HFFc6 (cell line): ENCODE measurements at regions not wholly inside any gene's neighbourhood (a gene's known extent, or its start where the extent isn't known, plus 50 kb on each side); places are given as distances from the start of the nearest gene placed in this dataset.

Source experiments
- DNase-seq: peaks from one replicate; pipeline ENCODE4 v3.0.0-alpha.2; 2018
- H3K27ac Mint-ChIP-seq: 2 replicates; pipeline ENCODE4 v1.8.0; 2020; ENCODE audit warnings: mild to moderate bottlenecking, mixed read lengths
- H3K27me3 Mint-ChIP-seq: 2 replicates; pipeline ENCODE4 v1.8.0; 2021; ENCODE audit warnings: mild to moderate bottlenecking, moderate library complexity, mixed read lengths; ENCODE audit not compliant: insufficient read depth
- H3K36me3 Mint-ChIP-seq: 2 replicates; pipeline ENCODE4 v1.8.0; 2021; ENCODE audit warnings: low read depth, mixed read lengths
- H3K4me1 Mint-ChIP-seq: 2 replicates; pipeline ENCODE4 v1.8.0; 2020; ENCODE audit warnings: low read depth, mixed read lengths
- H3K4me3 Mint-ChIP-seq: 2 replicates; pipeline ENCODE4 v1.8.0; 2020; ENCODE audit warnings: mild to moderate bottlenecking, moderate library complexity, mixed read lengths
- H3K9me3 Mint-ChIP-seq: 2 replicates; pipeline ENCODE4 v1.8.0; 2020; ENCODE audit warnings: mild to moderate bottlenecking, mixed read lengths
- CTCF ChIP-seq: fragments of 200-600 bp; sonication (generic); IDR thresholded peaks from 2 replicates; pipeline ENCODE4 v1.5.0; 2021; ENCODE audit warnings: antibody characterized with exemption, mild to moderate bottlenecking

- no peak overlapping the region for H3K27ac Mint-ChIP-seq
- DNase-seq: no peak
- no peaks in the 10 kb centered on the region for H3K9me3 Mint-ChIP-seq
- no peaks in the 10 kb centered on the region for H3K36me3 Mint-ChIP-seq
- no peak for TF ChIP-seq CTCF
- H3K4me3 Mint-ChIP-seq: no peak overlapping the region
- no peaks in the 10 kb centered on the region; the same call in 1 of the 2 replicates for H3K4me1 Mint-ChIP-seq
- peaks cover 13% of the 10 kb centered on the region for H3K27me3 Mint-ChIP-seq
These were observed 358.4 kb upstream of the PROK2 start for GRCh38 chr3:72143322-72143721.

DNA sequence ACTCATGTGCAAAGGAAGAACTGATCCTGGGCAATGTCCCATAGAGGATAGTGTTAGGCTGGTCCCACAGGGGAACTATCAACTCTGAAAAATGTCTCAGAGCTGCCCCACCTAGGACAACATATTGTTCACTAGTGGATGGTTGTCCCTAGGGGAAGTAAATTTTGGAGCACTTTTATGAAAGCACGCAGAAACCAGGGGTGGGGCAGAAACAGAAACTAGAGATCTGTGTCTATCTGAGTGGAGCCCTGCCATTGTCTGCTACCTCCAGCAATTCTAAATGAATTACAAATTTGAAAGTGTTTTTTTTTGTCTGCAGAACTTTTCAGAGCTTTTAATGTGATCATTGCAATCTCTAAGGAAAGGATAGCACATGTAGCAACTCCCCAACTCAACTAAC lies 357.1 kb upstream of the PROK2 start:
- Mint-ChIP-seq H3K27ac (no peak overlapping the region), H3K9me3 (no peaks in the 10 kb centered on the region), H3K36me3 (no peaks in the 10 kb centered on the region), H3K4me1 (no peaks in the 10 kb centered on the region; the same call in 1 of the 2 replicates), H3K4me3 (no peak overlapping the region), H3K27me3 (peaks cover 19% of the 10 kb centered on the region)
- no peak for TF ChIP-seq CTCF
- DNase-seq: no peak

DNA sequence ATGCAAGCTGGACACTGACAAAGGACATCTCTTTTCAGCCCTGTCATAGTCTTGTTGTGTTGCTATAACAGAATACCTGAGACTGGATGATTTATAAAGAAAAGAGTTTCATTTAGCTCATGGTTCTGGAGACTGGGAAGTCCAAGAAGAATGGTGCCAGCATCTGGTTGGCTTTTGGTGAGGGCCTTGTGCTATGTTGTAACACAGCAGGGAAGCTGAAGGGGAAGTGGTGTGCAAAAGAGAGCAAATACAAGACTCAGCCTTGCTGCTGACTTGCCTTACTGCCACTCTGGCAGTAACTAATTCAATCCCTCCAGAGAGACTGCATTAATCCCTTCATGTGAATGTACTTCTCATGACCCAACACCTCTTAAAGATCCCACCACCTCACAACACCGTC lies 356.3 kb upstream of the PROK2 start:
- Mint-ChIP-seq H3K36me3 (no peaks in the 10 kb centered on the region), H3K27ac (no peak overlapping the region), H3K4me3 (no peak overlapping the region), H3K9me3 (no peaks in the 10 kb centered on the region), H3K4me1 (no peaks in the 10 kb centered on the region; the same call in 1 of the 2 replicates), H3K27me3 (peaks cover 25% of the 10 kb centered on the region)
- DNase-seq: no peak
- TF ChIP-seq CTCF: no peak

- H3K36me3 Mint-ChIP-seq: no peaks in the 10 kb centered on the region
- H3K27ac Mint-ChIP-seq: no peak overlapping the region
- DNase-seq: no peak
- peaks cover 37% of the 10 kb centered on the region for H3K27me3 Mint-ChIP-seq
- H3K4me3 Mint-ChIP-seq: no peak overlapping the region
- no peaks in the 10 kb centered on the region for H3K9me3 Mint-ChIP-seq
- TF ChIP-seq CTCF: no peak
- H3K4me1 Mint-ChIP-seq: no peaks in the 10 kb centered on the region
These were observed 354.4 kb upstream of the PROK2 start for GRCh38 chr3:72139316-72139715.

DNA sequence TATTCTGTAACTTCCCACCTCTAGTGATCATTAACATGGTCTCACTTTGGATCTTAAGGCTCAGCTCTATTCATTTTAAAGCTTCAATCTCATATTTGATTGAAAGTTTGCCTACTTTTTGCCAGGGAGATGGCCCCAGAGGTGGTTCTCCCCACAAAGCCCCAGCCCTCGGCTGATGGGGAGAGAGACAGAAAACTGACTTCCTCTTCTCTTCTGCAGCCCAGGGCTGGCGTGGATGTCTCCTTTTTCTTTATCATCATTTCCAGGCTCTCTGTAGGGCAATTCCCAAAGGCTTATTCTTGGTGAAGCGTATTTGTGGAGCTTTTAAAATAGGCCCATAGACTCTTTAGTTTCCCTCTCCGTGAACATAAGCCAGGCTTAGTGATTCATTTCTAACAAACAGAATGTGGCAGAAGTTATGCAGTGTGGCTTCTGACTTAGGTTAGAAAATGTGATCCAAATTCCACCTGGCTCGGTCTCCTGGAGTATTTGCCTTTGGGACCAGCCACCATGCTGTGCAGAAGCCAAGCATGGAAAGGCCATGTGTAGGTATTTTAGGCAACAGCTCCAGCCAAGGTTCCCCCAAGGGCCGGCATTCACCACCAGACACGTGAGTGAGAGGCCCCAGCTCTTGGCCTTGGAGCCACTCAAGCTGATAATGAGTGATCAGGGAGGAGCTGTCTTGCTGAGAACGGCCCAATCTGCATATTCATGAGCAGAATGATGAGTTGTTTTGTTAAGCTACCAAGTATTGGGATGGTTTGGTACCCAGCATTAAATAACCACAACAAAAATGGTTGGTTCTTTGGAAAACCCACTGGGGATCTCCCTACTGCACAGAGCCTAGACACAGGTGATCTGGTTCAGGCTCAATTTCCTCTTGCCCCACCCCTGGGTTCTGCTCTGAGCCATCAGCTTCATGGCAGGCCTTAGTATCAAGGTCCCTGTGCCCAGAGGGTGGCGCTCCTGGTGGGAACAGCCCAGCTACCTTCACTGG lies 353.2 kb upstream of the PROK2 start:
- Mint-ChIP-seq H3K27ac (no peak overlapping the region), H3K9me3 (no peaks in the 10 kb centered on the region), H3K4me3 (no peak overlapping the region), H3K36me3 (no peaks in the 10 kb centered on the region), H3K27me3 (peaks cover 47% of the 10 kb centered on the region), H3K4me1 (no peaks in the 10 kb centered on the region)
- TF ChIP-seq CTCF: no peak
- no peak for DNase-seq
